Endothelial cell of umbilical vein (primary cell): ENCODE measurements at regions not wholly inside any gene's neighbourhood (a gene's known extent, or its start where the extent isn't known, plus 50 kb on each side); places are given as distances from the start of the nearest gene placed in this dataset.

ENCODE experiments used
- BruUV-seq: library from RNA; stranded (reverse); fragments of 400-500 nt; replicated peaks from 2 replicates; lab custom pipeline; 2021; lab: Mats Ljungman, UMichigan
- CTCF ChIA-PET: fragments of 300-600, 350-600 bp; sonication (Branson Sonifier 250); formaldehyde crosslinking; loops from one replicate; lab custom pipeline; 2021; ENCODE audit warnings: antibody characterized with exemption, inconsistent platforms; lab: Charles Lee
- POLR2A ChIA-PET: fragments of 300-600, 350-600 bp; sonication (Branson Sonifier 250); formaldehyde crosslinking; loops from one replicate; lab custom pipeline; 2021; ENCODE audit warnings: antibody characterized with exemption, inconsistent platforms; lab: Charles Lee
- DNase-seq: peaks from one replicate; pipeline ENCODE4 v3.0.0-alpha.2; 2011; ENCODE audit warnings: low read depth, low spot score
- FAIRE-seq: peaks from 2 replicates; lab custom pipeline; 2011; peaks lifted over from hg19 to GRCh38; lab: Jason Lieb, UNC
- H2AFZ ChIP-seq: 2 replicates; pipeline ENCODE4 v1.6.0; 2012; ENCODE audit warnings: low read depth, low read length, control low read depth, inconsistent platforms
- H3K27ac ChIP-seq: 2 replicates; pipeline ENCODE4 v1.5.1; 2011; ENCODE audit warnings: low read depth, mild to moderate bottlenecking, control low read depth, low read length, moderate library complexity; ENCODE audit not compliant: insufficient read depth
- H3K27me3 ChIP-seq, 2 experiments: 2 replicates each; pipeline versions ENCODE4 v1.6.0 to v1.6.1; 2011; ENCODE audit warnings: low read length in 2 of 2, mixed read lengths in 1 of 2; ENCODE audit not compliant: control insufficient read depth in 2 of 2, insufficient read depth in 2 of 2
- H3K36me3 ChIP-seq, 2 experiments: 2 replicates in 1 of 2; 3 replicates in 1 of 2; pipeline ENCODE4 v1.5.1; 2011; ENCODE audit warnings: low read length in 2 of 2, mild to moderate bottlenecking in 1 of 2, moderate library complexity in 1 of 2; ENCODE audit not compliant: control insufficient read depth in 2 of 2, insufficient read depth in 2 of 2; ENCODE audit errors: extremely low read depth in 1 of 2
- H3K4me1 ChIP-seq: 3 replicates; pipeline ENCODE4 v1.5.1; 2011; ENCODE audit warnings: mild to moderate bottlenecking, low read length; ENCODE audit not compliant: control insufficient read depth, insufficient read depth; ENCODE audit errors: extremely low read depth
- H3K4me2 ChIP-seq: 2 replicates; pipeline ENCODE4 v1.6.1; 2011; ENCODE audit warnings: low read length, control low read depth, mixed read lengths; ENCODE audit not compliant: insufficient read depth
- H3K4me3 ChIP-seq, 3 experiments: fragments of 200-600 bp in 1 of 3; sonication (generic), shearing (Covaris generic) in 1 of 3; replicated peaks in 1 of 3; 2 replicates each; pipeline ENCODE4 v1.5.1; 2011 to 2016; ENCODE audit warnings: control low read depth in 3 of 3, low read length in 3 of 3, mild to moderate bottlenecking in 2 of 3, inconsistent platforms in 1 of 3, low read depth in 1 of 3, moderate library complexity in 1 of 3; ENCODE audit not compliant: insufficient read depth in 1 of 3
- H3K79me2 ChIP-seq: 2 replicates; pipeline ENCODE4 v1.6.0; 2012; ENCODE audit warnings: low read length, inconsistent platforms; ENCODE audit not compliant: control insufficient read depth, insufficient read depth
- H3K9ac ChIP-seq: replicated peaks from 2 replicates; pipeline ENCODE3; 2011; ENCODE audit warnings: low read length, control low read depth; ENCODE audit not compliant: insufficient read depth; ENCODE audit errors: extremely low read depth
- H3K9me1 ChIP-seq: replicated peaks from 3 replicates; pipeline ENCODE4 v1.6.0; 2011; ENCODE audit warnings: mild to moderate bottlenecking, low read length; ENCODE audit not compliant: control insufficient read depth, insufficient read depth; ENCODE audit errors: extremely low read depth
- H3K9me3 ChIP-seq: replicated peaks from 2 replicates; pipeline ENCODE4 v1.5.1; 2012; ENCODE audit warnings: low read length, inconsistent platforms; ENCODE audit not compliant: control insufficient read depth, insufficient read depth
- H4K20me1 ChIP-seq: replicated peaks from 2 replicates; pipeline ENCODE3; 2011; ENCODE audit warnings: mild to moderate bottlenecking, low read length; ENCODE audit not compliant: control insufficient read depth, insufficient read depth; ENCODE audit errors: extremely low read depth
- EZH2 ChIP-seq: IDR thresholded peaks from 2 replicates; pipeline ENCODE4 v1.6.1; 2012; ENCODE audit warnings: borderline replicate concordance, low read depth, mild to moderate bottlenecking, moderate library complexity, low read length, inconsistent platforms; ENCODE audit not compliant: severe bottlenecking
- FOS ChIP-seq: IDR thresholded peaks from 2 replicates; pipeline ENCODE4 v1.6.1; 2011; ENCODE audit warnings: mild to moderate bottlenecking, low read length, moderate library complexity, borderline replicate concordance; ENCODE audit not compliant: insufficient read depth
- GATA2 ChIP-seq: IDR thresholded peaks from 2 replicates; pipeline ENCODE4 v1.7.0; 2011; ENCODE audit warnings: low read depth, mild to moderate bottlenecking, moderate library complexity, mixed read lengths, low read length; ENCODE audit not compliant: insufficient read length, insufficient read depth
- JUN ChIP-seq: IDR thresholded peaks from 2 replicates; pipeline ENCODE4 v1.6.1; 2011; ENCODE audit warnings: borderline replicate concordance, low read depth; ENCODE audit not compliant: insufficient read length, insufficient read depth
- MYC ChIP-seq: IDR thresholded peaks from one replicate; pipeline ENCODE4 v1.6.1; 2011; ENCODE audit warnings: mild to moderate bottlenecking, low read depth, low read length
- POLR2A ChIP-seq: IDR thresholded peaks from 2 replicates; pipeline ENCODE4 v1.6.1; 2012; ENCODE audit warnings: low read depth, mild to moderate bottlenecking, control low read depth, low read length
- POLR2AphosphoS5 ChIP-seq: IDR thresholded peaks from 2 replicates; pipeline ENCODE4 v1.6.1; 2012; ENCODE audit warnings: low read depth, mild to moderate bottlenecking, control low read depth, low read length, moderate library complexity; ENCODE audit not compliant: insufficient read depth
- dilution Hi-C: fragments of 300-500 bp; cut with MboI; formaldehyde crosslinking; loops from one replicate; pipeline ENCODE4 v1.15.0; 2019; ENCODE audit warnings: low sequenced_read_pairs; ENCODE audit not compliant: extremely low pct_ligation_motif_present
- intact Hi-C: fragments of 100-400 bp; cut with micrococcal nuclease; formaldehyde crosslinking; loops from one replicate; pipeline ENCODE4 v1.10.0; 2022
- TF ChIP-seq, protein P1 (sequence below): IDR thresholded peaks from 2 replicates; pipeline ENCODE4 v1.6.1; 2011; ENCODE audit not compliant: insufficient read depth, insufficient read length
- TF ChIP-seq, protein P2 (sequence below), 2 donors: IDR thresholded peaks; 1 replicate in 1 of 2; 2 replicates in 1 of 2; pipeline ENCODE4 v1.5.1; 2011; ENCODE audit warnings: low read length in 2 of 2, mild to moderate bottlenecking in 2 of 2, moderate library complexity in 2 of 2, control low read depth in 1 of 2, inconsistent platforms in 1 of 2, low read depth in 1 of 2; ENCODE audit not compliant: insufficient read depth in 1 of 2; ENCODE audit errors: extremely low read depth in 1 of 2

DNA sequence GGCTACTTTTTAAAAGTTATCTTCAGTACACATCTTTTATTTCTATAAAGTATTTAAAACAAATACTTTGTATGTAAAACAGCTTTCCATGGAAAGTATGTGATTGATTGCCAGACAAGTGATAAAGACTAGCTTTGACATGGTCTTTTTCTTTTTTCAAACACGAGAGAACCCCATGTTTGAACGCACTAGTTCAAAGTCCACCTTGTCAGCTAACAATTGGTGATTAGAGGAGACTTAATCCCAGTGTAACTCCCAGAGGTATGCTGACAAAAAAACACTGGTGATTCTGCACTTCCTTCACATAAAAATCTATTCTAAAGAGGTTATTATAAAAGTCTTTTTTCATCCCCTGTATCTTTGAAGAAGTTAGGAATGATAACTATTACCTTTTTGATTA, 438.1 kb downstream of the GJA1 start:
- H3K9me1 ChIP-seq, result no peaks in the 10 kb centered on the region
- H3K27ac ChIP-seq, result no peak overlapping the region
- POLR2A ChIA-PET, result no interaction called here
- no peak overlapping the region for H3K9ac ChIP-seq
- H3K4me2 ChIP-seq, result no peak overlapping the region
- no peak for DNase-seq
- no TSS peak for BruUV-seq
- no peak overlapping the region for H3K4me3 ChIP-seq
- FAIRE-seq, result no peak
- H3K9me3 ChIP-seq, result no peaks in the 10 kb centered on the region
- intact Hi-C loops (no loop called here), dilution Hi-C loops (no loop called here)
- H3K27me3 ChIP-seq, result no peaks in the 10 kb centered on the region
- CTCF ChIA-PET, result no interaction called here
- no peak overlapping the region for H2AFZ ChIP-seq
- H3K36me3 ChIP-seq, result no peaks in the 10 kb centered on the region
- TF ChIP-seq POLR2AphosphoS5 (no peak), EZH2 (no peak), MYC (no peak), FOS (no peak), JUN (no peak), GATA2 (no peak), POLR2A (no peak)
- TF ChIP-seq, protein P1, sequence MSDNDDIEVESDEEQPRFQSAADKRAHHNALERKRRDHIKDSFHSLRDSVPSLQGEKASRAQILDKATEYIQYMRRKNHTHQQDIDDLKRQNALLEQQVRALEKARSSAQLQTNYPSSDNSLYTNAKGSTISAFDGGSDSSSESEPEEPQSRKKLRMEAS, result no peak
- TF ChIP-seq, protein P2, sequence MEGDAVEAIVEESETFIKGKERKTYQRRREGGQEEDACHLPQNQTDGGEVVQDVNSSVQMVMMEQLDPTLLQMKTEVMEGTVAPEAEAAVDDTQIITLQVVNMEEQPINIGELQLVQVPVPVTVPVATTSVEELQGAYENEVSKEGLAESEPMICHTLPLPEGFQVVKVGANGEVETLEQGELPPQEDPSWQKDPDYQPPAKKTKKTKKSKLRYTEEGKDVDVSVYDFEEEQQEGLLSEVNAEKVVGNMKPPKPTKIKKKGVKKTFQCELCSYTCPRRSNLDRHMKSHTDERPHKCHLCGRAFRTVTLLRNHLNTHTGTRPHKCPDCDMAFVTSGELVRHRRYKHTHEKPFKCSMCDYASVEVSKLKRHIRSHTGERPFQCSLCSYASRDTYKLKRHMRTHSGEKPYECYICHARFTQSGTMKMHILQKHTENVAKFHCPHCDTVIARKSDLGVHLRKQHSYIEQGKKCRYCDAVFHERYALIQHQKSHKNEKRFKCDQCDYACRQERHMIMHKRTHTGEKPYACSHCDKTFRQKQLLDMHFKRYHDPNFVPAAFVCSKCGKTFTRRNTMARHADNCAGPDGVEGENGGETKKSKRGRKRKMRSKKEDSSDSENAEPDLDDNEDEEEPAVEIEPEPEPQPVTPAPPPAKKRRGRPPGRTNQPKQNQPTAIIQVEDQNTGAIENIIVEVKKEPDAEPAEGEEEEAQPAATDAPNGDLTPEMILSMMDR (IDR thresholded peaks at IDR 0.05; ENCODE audit: extremely low read depth in 1 of 2, insufficient read depth in 1 of 2, low read depth in 1 of 2, low read length in 2 of 2), result no peak
- H4K20me1 ChIP-seq, result no peaks in the 10 kb centered on the region
- H3K4me1 ChIP-seq, result no peaks in the 10 kb centered on the region
- H3K79me2 ChIP-seq, result no peaks in the 10 kb centered on the region
